Rectal smooth muscle tissue (tissue), 1 donor: ENCODE measurements at regions not wholly inside any gene's neighbourhood (a gene's known extent, or its start where the extent isn't known, plus 50 kb on each side); places are given as distances from the start of the nearest gene placed in this dataset.

ENCODE experiments used
- H3K27ac ChIP-seq: one replicate; pipeline ENCODE4 v1.7.0; 2013; ENCODE audit warnings: low read depth, low read length, inconsistent platforms
- H3K27me3 ChIP-seq: one replicate; pipeline ENCODE4 v1.7.0; 2013; ENCODE audit warnings: low read length; ENCODE audit not compliant: control insufficient read depth, insufficient read depth
- H3K36me3 ChIP-seq: one replicate; pipeline ENCODE4 v1.7.0; 2013; ENCODE audit warnings: low read length; ENCODE audit not compliant: control insufficient read depth, insufficient read depth
- H3K4me1 ChIP-seq: one replicate; pipeline ENCODE4 v1.7.0; 2013; ENCODE audit warnings: low read length; ENCODE audit not compliant: control insufficient read depth, insufficient read depth
- H3K4me3 ChIP-seq: one replicate; pipeline ENCODE4 v1.7.0; 2013; ENCODE audit warnings: low read length
- H3K9ac ChIP-seq: one replicate; pipeline ENCODE4 v1.7.0; 2013; ENCODE audit warnings: low read length

- Histone ChIP-seq H3K4me1 (no peaks in the 10 kb centered on the region), H3K27me3 (no peaks in the 10 kb centered on the region), H3K4me3 (no peak overlapping the region), H3K36me3 (no peaks in the 10 kb centered on the region), H3K27ac (no peak overlapping the region), H3K9ac (no peak overlapping the region)
Measured at GRCh38 chr15:46322753-46323152, 687.9 kb downstream of the SQOR start.

GRCh38 chr15:46326173-46326572 lies 691.3 kb downstream of the SQOR start:
- Histone ChIP-seq H3K27me3 (no peaks in the 10 kb centered on the region), H3K27ac (no peak overlapping the region), H3K36me3 (no peaks in the 10 kb centered on the region), H3K9ac (no peak overlapping the region), H3K4me1 (no peaks in the 10 kb centered on the region), H3K4me3 (no peak overlapping the region)

GRCh38 chr15:46328821-46329220 lies 694.0 kb downstream of the SQOR start:
- Histone ChIP-seq H3K27me3 (no peaks in the 10 kb centered on the region), H3K4me3 (no peak overlapping the region), H3K36me3 (no peaks in the 10 kb centered on the region), H3K9ac (no peak overlapping the region), H3K27ac (no peak overlapping the region), H3K4me1 (no peaks in the 10 kb centered on the region)

GRCh38 chr15:46329876-46330275 lies 695.0 kb downstream of the SQOR start:
- Histone ChIP-seq H3K9ac (no peak overlapping the region), H3K4me1 (no peaks in the 10 kb centered on the region), H3K4me3 (no peak overlapping the region), H3K27me3 (no peaks in the 10 kb centered on the region), H3K36me3 (no peaks in the 10 kb centered on the region), H3K27ac (no peak overlapping the region)

GRCh38 chr15:46331546-46331945 lies 696.7 kb downstream of the SQOR start:
- Histone ChIP-seq H3K4me3 (no peak overlapping the region), H3K9ac (no peak overlapping the region), H3K36me3 (no peaks in the 10 kb centered on the region), H3K4me1 (no peaks in the 10 kb centered on the region), H3K27me3 (no peaks in the 10 kb centered on the region), H3K27ac (no peak overlapping the region)

GRCh38 chr15:46343196-46343935 lies 708.5 kb downstream of the SQOR start:
- Histone ChIP-seq H3K4me1 (no peaks in the 10 kb centered on the region), H3K9ac (no peak overlapping the region), H3K27me3 (no peaks in the 10 kb centered on the region), H3K36me3 (no peaks in the 10 kb centered on the region), H3K4me3 (no peak overlapping the region), H3K27ac (no peak overlapping the region)

GRCh38 chr15:46344115-46344724 lies 709.4 kb downstream of the SQOR start:
- H3K27ac ChIP-seq = no peak overlapping the region
- no peaks in the 10 kb centered on the region for H3K27me3 ChIP-seq
- H3K9ac ChIP-seq = no peak overlapping the region
- no peaks in the 10 kb centered on the region for H3K4me1 ChIP-seq
- no peak overlapping the region for H3K4me3 ChIP-seq
- H3K36me3 ChIP-seq = no peaks in the 10 kb centered on the region

GRCh38 chr15:46344915-46345314 lies 710.1 kb downstream of the SQOR start:
- no peak overlapping the region for H3K27ac ChIP-seq
- no peak overlapping the region for H3K9ac ChIP-seq

GRCh38 chr15:46354443-46354842 lies 719.6 kb downstream of the SQOR start:
- no peaks in the 10 kb centered on the region for H3K36me3 ChIP-seq
- no peaks in the 10 kb centered on the region for H3K4me1 ChIP-seq
- no peaks in the 10 kb centered on the region for H3K27me3 ChIP-seq
- no peak overlapping the region for H3K4me3 ChIP-seq
- H3K27ac ChIP-seq = no peak overlapping the region
- H3K9ac ChIP-seq = no peak overlapping the region

More at GRCh38 chr15:46344915-46345314, 710.1 kb downstream of the SQOR start:
- Histone ChIP-seq H3K4me1 (no peaks in the 10 kb centered on the region), H3K4me3 (no peak overlapping the region), H3K36me3 (no peaks in the 10 kb centered on the region), H3K27me3 (no peaks in the 10 kb centered on the region)

- H3K27me3 ChIP-seq = no peaks in the 10 kb centered on the region
- no peak overlapping the region for H3K9ac ChIP-seq
- H3K36me3 ChIP-seq = no peaks in the 10 kb centered on the region
- H3K27ac ChIP-seq = no peak overlapping the region
- H3K4me3 ChIP-seq = no peak overlapping the region
- H3K4me1 ChIP-seq = no peaks in the 10 kb centered on the region
Measured at GRCh38 chr15:46365572-46365971, 730.7 kb downstream of the SQOR start.

- Histone ChIP-seq H3K4me3 (no peak overlapping the region), H3K36me3 (no peaks in the 10 kb centered on the region), H3K4me1 (no peaks in the 10 kb centered on the region), H3K27me3 (no peaks in the 10 kb centered on the region), H3K27ac (no peak overlapping the region), H3K9ac (no peak overlapping the region)
Measured at GRCh38 chr15:46366360-46367007, 731.7 kb downstream of the SQOR start.

- no peak overlapping the region for H3K9ac ChIP-seq
- H3K36me3 ChIP-seq = no peaks in the 10 kb centered on the region
- H3K27ac ChIP-seq = no peak overlapping the region
- H3K4me1 ChIP-seq = no peaks in the 10 kb centered on the region
- H3K27me3 ChIP-seq = no peaks in the 10 kb centered on the region
- no peak overlapping the region for H3K4me3 ChIP-seq
Measured at GRCh38 chr15:46383978-46384377, 749.1 kb downstream of the SQOR start.
